Myocyte (in vitro differentiated cells): ENCODE measurements at regions not wholly inside any gene's neighbourhood (a gene's known extent, or its start where the extent isn't known, plus 50 kb on each side); places are given as distances from the start of the nearest gene placed in this dataset.
"Not testable (repeated sequence)": the region's sequence is repeated elsewhere in the genome, so short reads cannot be mapped to it uniquely, and the experiment has no call there.

Experiments used
- DNase-seq: peaks from one replicate; pipeline ENCODE4 v3.0.0-alpha.2; 2012; ENCODE audit warnings: low read depth

DNA sequence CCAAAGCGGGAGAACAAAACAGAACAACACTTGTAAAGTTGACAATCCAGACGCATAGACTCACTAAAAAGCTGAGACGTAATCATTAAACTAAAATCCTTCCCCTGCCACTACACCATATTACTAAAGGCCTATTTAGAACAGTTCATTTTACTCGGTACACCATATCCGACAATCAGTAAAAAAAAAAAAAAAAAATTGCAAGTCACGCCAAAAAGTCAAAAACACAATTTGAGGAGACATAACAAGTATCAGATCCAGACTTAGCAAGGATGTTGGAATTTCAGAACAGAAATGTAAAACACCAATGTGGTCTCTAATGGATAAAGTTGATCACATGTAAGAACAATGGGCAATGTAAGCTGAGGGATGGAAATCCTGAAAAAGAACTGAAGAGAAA is 1899.4 kb downstream of the STIM2 start:
- no peak for DNase-seq

DNA sequence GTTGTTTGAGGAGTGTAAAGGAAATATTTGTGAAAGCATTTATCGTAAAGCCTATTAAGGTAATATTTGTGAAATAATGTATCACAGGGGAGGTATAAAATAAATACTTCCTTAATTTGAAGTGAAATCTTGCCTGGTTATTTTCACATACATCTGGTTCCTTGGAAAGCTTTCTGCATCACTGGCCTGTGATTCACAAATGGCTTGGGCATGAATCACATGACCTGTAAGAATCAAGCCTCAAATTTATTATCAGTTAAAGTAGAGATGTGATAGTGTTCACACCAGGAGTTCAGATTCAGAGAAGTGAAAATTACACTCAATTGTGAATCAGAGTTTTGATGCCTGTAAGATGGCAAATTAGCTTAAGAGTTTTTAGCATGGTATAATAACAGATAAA is 1911.4 kb downstream of the STIM2 start:
- peak; percentile 22 for DNase-seq

DNA sequence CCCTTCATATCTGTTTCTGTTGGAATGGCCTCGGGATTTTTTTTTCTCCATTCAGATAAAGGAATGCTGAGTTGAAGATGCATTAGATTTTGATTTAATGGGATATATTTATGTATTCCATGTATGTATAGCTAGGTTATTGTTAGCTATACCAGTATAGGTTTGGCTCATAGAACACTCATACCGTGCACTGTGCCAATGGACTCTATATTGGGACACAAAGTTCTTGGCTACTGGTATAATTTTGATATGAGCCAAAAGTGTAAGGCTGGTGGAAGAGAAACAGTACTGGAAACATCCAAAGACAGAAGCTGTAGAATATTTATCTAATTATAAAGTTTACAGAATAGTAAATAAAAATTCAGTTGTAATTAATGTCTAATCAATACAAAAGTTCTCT is 1912.1 kb downstream of the STIM2 start:
- DNase-seq: no peak

GRCh38 chr4:28774344-28774743 is 1913.7 kb downstream of the STIM2 start:
- no peak for DNase-seq

GRCh38 chr4:28776004-28776403 is 1915.4 kb downstream of the STIM2 start:
- no peak for DNase-seq

DNA sequence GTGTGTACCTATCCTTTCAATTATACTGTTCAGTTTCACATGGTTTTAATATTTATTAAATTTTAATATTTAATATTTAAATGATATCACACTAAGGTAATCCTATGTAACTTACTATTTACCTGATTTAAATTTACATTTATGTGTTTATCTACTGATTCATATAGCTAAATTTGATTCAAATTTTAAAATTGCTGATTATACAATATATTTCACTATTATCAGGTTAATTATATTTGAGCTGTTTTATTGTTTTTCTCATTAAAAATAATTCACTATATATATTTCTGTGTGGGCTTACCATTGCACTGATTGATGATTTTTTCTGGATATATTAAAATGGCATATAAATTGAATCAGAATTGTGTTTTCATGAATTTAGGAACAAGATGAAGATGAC is 1923.5 kb downstream of the STIM2 start:
- no peak for DNase-seq

DNA sequence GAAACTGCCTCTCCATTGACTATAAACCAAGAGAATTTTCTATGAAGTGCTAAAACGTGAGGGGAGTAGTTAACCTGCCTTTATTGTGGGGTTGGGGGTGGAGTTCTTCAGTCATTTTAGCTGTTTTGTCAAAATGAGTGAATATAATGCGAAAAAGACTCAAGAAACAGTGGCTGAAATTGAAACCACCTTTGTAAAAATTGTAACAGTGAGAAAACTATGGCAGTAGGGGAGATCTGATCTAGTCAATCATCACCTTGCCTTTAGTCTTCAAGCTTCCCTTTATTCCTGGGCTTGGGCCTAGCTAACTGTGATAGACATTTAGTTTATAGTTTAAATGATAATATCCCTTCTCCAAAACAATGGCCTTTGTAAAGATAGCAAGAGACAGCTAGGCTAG is 1927.3 kb downstream of the STIM2 start:
- DNase-seq: no peak

- no peak for DNase-seq
Measured at GRCh38 chr4:28788929-28789490, 1928.4 kb downstream of the STIM2 start.

DNA sequence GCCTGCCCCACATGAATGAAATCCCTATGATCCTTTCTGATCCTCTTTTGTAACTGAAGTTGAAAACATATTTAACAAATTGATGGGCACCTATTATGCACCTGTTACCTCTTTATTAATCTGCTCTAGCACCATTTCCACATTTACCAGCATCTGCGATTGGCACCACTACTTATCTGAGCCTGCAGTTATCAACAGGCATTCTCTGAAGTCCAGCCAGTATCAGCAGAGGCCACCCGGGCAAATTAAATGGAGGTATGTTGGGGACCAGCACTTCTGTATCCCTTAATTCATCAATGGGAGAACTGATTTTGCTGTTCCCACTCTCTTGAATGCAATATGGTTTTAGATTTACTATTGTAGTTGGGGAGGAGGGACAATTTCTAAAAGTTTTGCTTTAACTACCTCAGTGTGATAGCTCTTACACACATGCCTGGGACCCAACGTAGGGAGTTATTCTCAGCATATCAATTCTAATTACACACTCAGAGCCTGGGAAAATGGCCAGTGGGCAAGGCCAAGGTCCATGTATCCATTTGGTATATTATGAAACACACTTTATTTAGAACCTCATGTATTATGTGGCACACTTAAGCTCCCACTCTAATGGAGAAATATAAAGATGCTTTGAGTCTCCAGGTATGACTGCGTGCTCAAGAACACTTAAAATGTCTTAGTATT is 1927.1 kb upstream of the PCDH7 start:
- DNase-seq: no peak

DNA sequence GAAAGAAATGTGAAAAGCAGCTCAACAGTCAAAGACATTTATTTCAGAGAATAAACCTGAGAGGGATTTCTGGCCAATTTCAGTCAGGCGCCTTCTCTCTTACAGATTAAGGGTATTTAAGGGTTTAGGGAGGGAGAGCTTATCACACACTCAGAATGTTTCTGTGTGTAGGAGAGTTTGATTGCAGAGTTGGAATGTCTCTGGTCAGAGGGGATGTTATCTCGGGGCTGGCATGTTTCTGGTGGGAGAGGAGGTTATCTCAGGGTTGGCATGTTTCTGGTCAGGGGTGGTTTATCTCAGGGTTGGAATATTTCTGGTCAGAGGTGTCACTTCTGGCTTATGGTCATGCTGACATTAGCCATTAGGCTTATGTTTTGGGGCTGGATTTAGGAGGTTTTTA is 1920.5 kb upstream of the PCDH7 start:
- DNase-seq: no peak

- no peak for DNase-seq
Measured at GRCh38 chr4:28811025-28811424, 1909.1 kb upstream of the PCDH7 start.

DNA sequence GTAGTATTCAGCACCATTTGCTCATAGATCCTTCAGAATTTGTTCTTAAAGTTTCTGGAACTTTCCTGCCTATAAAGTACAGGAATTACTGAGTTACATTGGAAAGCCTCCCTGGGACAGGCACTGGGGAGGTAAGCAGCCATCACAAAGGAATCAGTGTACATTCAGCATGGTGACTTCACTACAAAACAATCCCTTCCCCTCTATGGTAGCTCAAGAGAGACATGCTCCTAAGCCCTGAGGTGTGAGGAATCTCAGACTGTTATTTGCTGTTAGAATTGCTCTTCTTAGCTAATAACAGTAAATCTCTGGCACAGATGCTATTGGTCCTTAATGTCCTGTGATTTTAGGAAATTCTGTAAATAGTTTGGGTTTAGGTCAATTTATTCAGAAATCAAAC is 1898.0 kb upstream of the PCDH7 start:
- DNase-seq: no peak

DNA sequence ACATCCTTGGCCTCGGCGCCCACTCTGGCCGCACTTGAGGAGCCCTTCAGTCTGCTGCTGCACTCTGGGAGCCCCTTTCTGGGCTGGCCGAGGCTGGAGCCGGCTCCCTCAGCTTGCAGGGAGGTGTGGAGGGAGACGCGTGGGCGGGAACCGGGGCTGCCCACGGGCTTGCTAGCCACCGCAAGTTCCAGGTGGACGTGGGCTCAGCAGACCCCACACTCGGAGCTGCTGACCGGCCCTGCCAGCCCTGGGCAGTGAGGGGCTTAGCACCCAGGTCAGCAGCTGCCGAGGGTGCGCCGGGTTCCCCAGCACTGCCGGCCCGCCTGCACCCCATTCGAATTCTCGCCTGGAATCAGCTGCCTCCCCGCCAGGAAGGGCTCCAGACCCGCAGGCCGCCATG is 1892.3 kb upstream of the PCDH7 start:
- DNase-seq: no peak

DNA sequence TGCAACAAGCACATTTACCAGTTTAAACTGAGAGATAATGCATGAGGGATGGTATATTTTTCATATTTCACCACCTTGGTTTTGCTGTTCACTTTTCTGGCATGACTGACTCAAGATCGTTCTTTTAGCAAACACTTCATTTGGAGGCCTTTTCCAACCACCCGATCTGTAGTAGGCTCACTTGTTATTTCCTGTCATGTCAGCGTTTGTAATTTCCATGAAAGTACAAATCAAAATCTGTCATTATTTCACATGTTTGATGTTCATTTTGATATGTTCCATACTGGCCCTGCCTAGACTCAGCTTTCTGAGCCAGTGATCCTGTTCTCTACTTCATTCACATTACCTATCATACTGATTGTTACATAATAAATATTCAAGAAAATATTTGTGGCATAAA is 1888.3 kb upstream of the PCDH7 start:
- no peak for DNase-seq

DNA sequence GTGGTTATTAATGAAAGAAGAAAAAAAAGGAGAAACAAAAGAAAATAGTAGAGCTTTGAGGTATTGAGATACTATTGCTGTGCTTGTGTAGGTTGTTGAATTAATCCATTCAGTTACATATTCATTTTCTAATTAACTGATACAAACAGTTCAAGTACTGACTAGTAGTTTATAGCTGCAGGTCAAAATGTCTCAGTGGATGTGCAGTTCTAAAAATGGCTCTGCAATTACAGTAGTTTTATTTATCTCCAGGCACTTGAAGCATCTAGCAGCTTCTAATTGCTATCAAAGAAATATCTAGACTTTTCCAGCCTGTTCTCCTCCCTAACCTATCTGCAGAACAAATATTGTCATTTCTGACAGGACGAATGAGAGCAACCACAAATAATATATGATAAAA is 1887.7 kb upstream of the PCDH7 start:
- DNase-seq: no peak

DNA sequence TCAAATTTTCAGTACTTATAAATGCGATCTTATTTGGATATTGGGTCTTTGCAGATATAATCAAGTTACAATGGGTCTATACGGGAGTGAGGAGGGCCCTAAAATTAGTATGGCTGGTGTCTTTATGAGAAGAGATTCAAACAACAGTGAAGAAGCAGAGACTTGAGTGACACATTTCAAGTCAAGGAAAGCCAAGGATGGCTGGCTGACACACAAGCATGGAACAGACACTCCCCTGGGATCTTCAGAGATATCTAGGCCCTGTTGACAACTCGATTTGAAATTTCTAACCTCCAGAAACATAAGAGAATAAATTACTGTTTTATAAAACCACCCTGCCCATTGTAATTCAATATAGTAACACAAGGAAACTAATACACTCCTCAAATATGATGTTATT is 1886.0 kb upstream of the PCDH7 start:
- DNase-seq: no peak

GRCh38 chr4:28835501-28835900 is 1884.7 kb upstream of the PCDH7 start:
- no peak for DNase-seq

DNA sequence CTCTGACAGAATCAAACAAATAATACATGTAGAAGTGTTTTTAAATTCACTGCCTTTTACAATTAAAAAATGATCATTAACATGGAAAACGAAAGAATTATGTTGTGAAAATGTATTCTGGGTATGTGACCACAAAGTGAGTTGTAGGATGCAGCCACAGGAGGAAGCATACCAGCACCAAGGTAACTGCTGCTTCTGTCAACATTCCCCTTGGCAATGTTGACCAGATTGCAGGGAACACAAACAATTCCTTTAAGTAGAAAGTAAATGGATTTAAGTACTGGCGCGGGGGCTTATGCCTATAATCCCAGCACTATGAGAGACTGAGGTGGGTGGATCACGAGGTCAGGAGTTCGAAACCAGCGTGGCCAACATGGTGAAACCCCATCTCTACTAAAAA is 1877.9 kb upstream of the PCDH7 start:
- DNase-seq: no peak

- no peak for DNase-seq
Measured at GRCh38 chr4:28845158-28845557, 1875.0 kb upstream of the PCDH7 start.

DNA sequence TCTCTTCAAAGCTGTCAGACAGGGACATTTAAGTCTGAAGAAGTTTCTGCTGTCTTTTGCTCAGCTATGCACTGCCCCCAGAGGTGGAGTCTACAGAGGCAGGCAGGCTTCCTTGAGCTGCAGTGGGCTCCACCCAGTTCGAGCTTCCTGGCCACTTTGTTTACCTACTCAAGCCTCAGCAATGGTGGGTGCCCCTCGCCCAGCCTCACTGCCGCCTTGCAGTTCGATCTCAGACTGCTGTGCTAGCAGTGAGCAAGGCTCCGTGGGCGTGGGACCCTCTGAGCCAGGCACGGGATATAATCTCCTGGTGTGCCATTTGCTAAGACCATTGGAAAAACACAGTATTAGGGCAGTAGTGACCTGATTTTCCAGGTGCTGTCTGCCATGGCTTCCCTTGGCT is 1863.1 kb upstream of the PCDH7 start:
- not testable (repeated sequence) for DNase-seq

- no peak for DNase-seq
Measured at GRCh38 chr4:28868841-28869240, 1851.3 kb upstream of the PCDH7 start.

- DNase-seq: no peak
Measured at GRCh38 chr4:28879178-28879577, 1841.0 kb upstream of the PCDH7 start.

DNA sequence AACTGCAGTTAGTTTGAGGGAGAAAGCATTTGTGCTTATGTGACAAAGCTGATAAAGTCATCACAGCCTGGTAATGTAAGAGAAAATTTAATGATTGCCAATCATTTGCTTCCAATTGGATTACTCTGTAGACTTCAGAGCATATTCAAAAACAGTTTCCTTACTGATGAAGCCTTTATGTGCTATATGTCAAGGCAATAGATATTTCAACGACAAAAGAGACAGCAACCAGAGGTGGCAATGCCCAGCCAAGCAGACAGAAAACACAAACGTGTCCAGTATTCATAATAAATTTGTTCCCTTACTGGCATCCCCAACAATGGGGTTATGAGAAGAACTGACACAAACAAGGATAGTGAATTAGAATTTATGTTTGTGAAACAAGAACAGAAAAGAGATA is 1840.3 kb upstream of the PCDH7 start:
- DNase-seq: no peak

GRCh38 chr4:28883211-28883610 is 1837.0 kb upstream of the PCDH7 start:
- no peak for DNase-seq
